ENCODE measurements at regions not wholly inside any gene's neighbourhood (a gene's known extent, or its start where the extent isn't known, plus 50 kb on each side); places are given as distances from the start of the nearest gene placed in this dataset.
"Not testable (repeated sequence)": the region's sequence is repeated elsewhere in the genome, so short reads cannot be mapped to it uniquely, and the experiment has no call there.

DNA sequence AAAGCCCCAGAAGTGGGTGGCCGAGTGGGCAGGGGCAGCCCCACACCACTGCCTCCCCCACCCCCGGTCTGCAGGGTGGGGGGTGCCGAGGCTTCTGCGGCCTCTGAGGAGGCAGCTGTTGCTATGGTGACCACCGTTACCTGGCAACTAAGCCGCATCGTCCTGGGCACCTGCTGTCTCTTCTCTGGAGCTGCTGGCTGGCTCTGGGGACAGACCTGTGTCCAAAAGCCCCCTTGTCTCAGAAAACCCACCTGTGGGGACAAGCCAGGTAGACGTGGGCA, 79.9 kb upstream of the PRR5 start:
- Histone ChIP-seq H3K36me3 (replicated peaks in 1 of 2) (no peaks in the 10 kb centered on the region), H3K4me3 (no peak overlapping the region), H3K4me1 (replicated peaks in 1 of 2) (no peaks in the 10 kb centered on the region), H3K27ac (no peak overlapping the region), H3K9me3 (replicated peaks in 1 of 3) (no peaks in the 10 kb centered on the region), H3K27me3 (peaks cover 14% of the 10 kb centered on the region)
- DNase-seq, result peak in 1 of 7 donors; percentile 69
- WGBS, 4 donors, result 45 to 59% (median 51%) methylated on average over 4 to 8 of the region's 8 CpGs
- TF ChIP-seq, protein P1, sequence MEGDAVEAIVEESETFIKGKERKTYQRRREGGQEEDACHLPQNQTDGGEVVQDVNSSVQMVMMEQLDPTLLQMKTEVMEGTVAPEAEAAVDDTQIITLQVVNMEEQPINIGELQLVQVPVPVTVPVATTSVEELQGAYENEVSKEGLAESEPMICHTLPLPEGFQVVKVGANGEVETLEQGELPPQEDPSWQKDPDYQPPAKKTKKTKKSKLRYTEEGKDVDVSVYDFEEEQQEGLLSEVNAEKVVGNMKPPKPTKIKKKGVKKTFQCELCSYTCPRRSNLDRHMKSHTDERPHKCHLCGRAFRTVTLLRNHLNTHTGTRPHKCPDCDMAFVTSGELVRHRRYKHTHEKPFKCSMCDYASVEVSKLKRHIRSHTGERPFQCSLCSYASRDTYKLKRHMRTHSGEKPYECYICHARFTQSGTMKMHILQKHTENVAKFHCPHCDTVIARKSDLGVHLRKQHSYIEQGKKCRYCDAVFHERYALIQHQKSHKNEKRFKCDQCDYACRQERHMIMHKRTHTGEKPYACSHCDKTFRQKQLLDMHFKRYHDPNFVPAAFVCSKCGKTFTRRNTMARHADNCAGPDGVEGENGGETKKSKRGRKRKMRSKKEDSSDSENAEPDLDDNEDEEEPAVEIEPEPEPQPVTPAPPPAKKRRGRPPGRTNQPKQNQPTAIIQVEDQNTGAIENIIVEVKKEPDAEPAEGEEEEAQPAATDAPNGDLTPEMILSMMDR (IDR thresholded peaks at IDR 0.05), result no peak
- TF ChIP-seq POLR2A (IDR thresholded peaks at IDR 0.05), result no peak
- intact Hi-C loops (cut with DNase I), result loop anchor here in 1 of 2 donors (10.0 kb wide), 1 partner anchor 1227 kb away; no protein-coding TSS in a partner anchor

DNA sequence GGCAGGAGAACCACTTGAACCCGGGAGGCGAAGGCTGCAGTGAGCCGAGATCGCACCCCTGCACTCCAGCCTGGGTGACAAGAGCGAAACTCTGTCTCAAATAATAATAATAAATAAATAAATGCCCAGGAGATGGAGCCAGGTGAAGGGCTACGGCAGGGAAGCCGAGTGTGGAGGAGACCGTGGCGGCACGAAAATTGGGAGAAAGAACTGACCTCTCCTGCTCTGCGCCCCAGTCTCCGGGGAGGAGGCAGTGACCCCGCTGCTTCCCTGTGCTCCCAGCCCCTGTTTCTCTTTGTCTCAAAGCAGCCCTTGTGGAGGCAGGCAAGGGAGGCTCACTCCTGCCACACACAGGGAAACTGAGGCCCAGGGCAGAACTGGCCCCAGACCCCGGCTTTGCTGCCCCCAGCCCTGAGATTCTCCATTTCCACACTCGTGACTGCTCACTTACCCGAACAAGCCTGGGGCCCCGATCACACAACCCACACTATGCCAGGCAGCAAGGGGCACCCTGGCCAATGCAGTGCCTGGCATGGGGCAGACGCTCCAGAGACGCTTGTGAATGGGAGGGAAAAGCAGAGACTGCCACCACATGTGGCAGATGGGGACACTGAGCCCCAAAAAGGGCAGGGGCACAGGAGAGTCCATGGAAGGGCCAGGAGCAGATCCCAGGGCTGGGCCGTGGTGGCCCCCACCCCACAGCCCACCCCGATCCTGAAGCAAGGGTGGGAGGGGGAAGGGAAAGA, 80.4 kb upstream of the PRR5 start:
- 82 to 89% (median 85%) methylated on average over 20 to 21 of the region's 21 CpGs for WGBS, 4 donors
- H3K27ac ChIP-seq, result no peak overlapping the region
- no peaks in the 10 kb centered on the region for H3K36me3 ChIP-seq (replicated peaks in 1 of 2)
- no peak for TF ChIP-seq POLR2A (IDR thresholded peaks at IDR 0.05)
- TF ChIP-seq, protein P1 (IDR thresholded peaks at IDR 0.05), result no peak
- no peak overlapping the region for H3K4me3 ChIP-seq
- H3K27me3 ChIP-seq, result peaks cover 12% of the 10 kb centered on the region
- DNase-seq, result no peak
- no peaks in the 10 kb centered on the region for H3K9me3 ChIP-seq (replicated peaks in 1 of 3)
- H3K4me1 ChIP-seq (replicated peaks in 1 of 2), result no peaks in the 10 kb centered on the region
- intact Hi-C loops (cut with DNase I), result loop anchor here in 1 of 2 donors (10.0 kb wide), 1 partner anchor 1227 kb away; no protein-coding TSS in a partner anchor

DNA sequence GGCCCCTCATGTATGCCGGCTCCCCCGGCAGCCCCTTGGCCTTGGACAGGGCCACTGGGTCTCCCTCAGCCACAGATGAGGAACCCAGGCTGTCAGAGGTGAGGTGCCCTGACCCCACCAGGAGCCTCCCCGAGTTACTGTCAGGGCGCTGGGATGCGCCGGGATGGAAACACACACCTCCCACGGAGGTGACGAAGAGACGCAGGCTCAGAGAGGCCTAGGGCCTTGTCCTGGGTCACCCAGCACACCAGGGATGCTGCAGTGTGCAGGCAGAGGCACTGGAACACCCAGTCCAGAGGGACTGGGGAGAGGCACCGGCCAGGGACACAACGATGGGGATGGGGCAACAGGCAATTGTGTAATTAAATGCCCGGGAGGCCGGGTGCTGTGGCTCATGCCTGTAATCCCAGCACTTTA, 81.2 kb upstream of the PRR5 start:
- Histone ChIP-seq H3K4me3 (no peak overlapping the region), H3K4me1 (replicated peaks in 1 of 2) (no peaks in the 10 kb centered on the region), H3K9me3 (replicated peaks in 1 of 3) (no peaks in the 10 kb centered on the region), H3K36me3 (replicated peaks in 1 of 2) (no peaks in the 10 kb centered on the region), H3K27ac (peak overlapping the region in 1 of 5 donors; percentile 40), H3K27me3 (peaks cover 10% of the 10 kb centered on the region)
- intact Hi-C loops (cut with DNase I), result loop anchor here in 1 of 2 donors (10.0 kb wide), 1 partner anchor 1226 kb away; no protein-coding TSS in a partner anchor
- 65 to 83% (median 67%) methylated on average over 11 to 13 of the region's 13 CpGs for WGBS, 4 donors
- no peak for DNase-seq
- no peak for TF ChIP-seq POLR2A (IDR thresholded peaks at IDR 0.05)
- TF ChIP-seq, protein P1 (IDR thresholded peaks at IDR 0.05), result no peak

DNA sequence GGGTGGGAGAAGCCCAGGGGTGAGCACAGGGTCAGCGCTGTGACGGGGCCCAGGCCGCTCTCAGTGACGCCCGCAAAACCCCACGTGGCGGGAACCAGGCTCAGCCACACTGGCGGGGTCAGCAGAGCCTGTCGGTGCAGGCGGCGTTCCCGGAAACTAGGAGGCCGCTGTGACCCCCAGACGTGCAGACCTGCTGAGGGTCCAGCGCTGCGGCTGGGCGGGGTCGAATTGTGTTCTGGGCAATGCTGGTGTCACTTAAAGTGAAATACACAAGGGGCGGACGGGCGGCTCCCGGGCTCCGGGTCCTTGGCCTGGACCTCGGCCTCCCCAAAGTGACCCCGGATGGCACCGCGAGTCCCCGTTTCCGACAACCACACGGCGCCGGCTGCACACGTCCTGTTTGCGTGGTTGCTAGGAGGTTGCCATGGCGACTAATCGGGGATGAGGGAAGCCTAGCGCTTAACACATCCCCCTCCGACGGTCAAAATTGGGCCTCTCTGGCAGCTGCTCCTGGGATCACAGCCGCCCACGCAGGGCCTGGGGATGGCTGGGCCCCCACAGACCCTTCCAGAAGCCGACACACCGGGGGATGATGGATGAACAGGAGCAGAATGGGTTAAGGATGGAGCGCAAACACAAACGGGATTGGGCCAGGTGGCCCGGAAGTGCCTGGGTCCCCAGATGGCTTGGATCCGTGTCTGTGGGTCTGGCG, 81.7 kb upstream of the PRR5 start:
- Histone ChIP-seq H3K4me1 (replicated peaks in 1 of 2) (no peaks in the 10 kb centered on the region), H3K27ac (peak overlapping the region in 1 of 5 donors; percentile 73), H3K4me3 (no peak overlapping the region), H3K9me3 (replicated peaks in 1 of 3) (no peaks in the 10 kb centered on the region), H3K36me3 (replicated peaks in 1 of 2) (no peaks in the 10 kb centered on the region), H3K27me3 (peaks cover 8% of the 10 kb centered on the region)
- DNase-seq, result peak; percentile 62 to 91 (median 72)
- no peak for TF ChIP-seq POLR2A (IDR thresholded peaks at IDR 0.05)
- TF ChIP-seq, protein P1 (IDR thresholded peaks at IDR 0.05), result no peak
- 24 to 33% (median 30%) methylated on average over 7 to 48 of the region's 48 CpGs for WGBS, 4 donors
- intact Hi-C loops (cut with DNase I), result loop anchor here in 1 of 2 donors (10.0 kb wide), 1 partner anchor 1225 kb away; no protein-coding TSS in a partner anchor

DNA sequence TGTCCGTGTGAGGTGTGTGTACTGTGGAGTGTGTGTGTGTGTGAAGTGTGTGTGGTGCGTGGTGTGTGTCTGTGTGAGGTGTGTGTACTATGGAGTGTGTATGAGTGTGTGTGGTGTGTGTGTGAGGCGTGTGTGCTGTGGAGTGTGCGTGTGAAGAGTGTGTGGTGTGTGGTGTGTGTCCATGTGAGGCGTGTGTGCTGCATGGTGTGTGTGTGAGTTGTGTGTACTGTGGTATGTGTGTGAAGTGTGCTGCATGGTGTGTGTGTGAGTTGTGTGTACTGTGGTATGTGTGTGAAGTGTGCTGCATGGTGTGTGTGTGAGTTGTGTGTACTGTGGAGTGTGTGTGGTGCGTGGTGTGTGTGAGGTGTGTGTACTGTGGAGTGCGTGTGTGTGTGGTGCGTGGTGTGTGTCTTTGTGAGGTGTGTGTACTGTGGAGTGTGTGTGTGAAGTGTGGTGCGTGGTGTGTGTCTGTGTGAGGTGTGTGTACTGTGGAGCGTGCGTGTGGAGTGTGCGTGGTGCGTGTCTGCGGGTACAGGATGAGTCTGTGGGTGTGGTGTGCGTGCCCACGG, 82.4 kb upstream of the PRR5 start:
- not testable (repeated sequence) for H3K4me1 ChIP-seq (replicated peaks in 1 of 2); H3K27me3 ChIP-seq; H3K36me3 ChIP-seq (replicated peaks in 1 of 2); H3K4me3 ChIP-seq; DNase-seq; H3K9me3 ChIP-seq (replicated peaks in 1 of 3)
- intact Hi-C loops (cut with DNase I), result loop anchor here in 1 of 2 donors (10.0 kb wide), 1 partner anchor 1225 kb away; no protein-coding TSS in a partner anchor
- WGBS, 4 donors, result 65 to 86% (median 74%) methylated on average over 14 to 16 of the region's 16 CpGs
- peak overlapping the region in 1 of 5 donors; percentile 73 for H3K27ac ChIP-seq

DNA sequence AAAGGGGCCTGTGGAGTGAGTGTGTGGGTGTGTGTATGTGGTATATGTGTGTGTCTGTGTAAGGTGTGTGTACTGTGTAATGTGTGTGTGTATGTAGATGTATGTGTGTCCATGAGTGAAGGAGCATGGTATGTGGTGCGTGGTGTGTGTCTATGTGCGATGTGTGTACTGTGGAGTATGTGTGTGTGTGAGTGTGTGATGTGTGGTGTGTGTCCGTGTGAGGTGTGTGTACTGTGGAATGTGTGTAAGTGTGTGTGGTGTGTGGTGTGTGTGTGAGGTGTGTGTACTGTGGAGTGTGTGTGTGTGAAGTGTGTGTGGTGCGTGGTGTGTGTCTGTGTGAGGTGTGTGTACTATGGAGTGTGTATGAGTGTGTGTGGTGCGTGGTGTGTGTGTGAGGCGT, 83.1 kb upstream of the PRR5 start:
- H3K4me3 ChIP-seq; DNase-seq; H3K27ac ChIP-seq; H3K4me1 ChIP-seq (replicated peaks in 1 of 2); H3K36me3 ChIP-seq (replicated peaks in 1 of 2); H3K9me3 ChIP-seq (replicated peaks in 1 of 3); H3K27me3 ChIP-seq; intact Hi-C loops (cut with DNase I): not testable (repeated sequence)
- WGBS, 4 donors, result 82 to 92% (median 87%) methylated on average over 6 of the region's 6 CpGs
